ENCODE measurements at regions not wholly inside any gene's neighbourhood (a gene's known extent, or its start where the extent isn't known, plus 50 kb on each side); places are given as distances from the start of the nearest gene placed in this dataset.
"Not testable (repeated sequence)": the region's sequence is repeated elsewhere in the genome, so short reads cannot be mapped to it uniquely, and the experiment has no call there.

DNA sequence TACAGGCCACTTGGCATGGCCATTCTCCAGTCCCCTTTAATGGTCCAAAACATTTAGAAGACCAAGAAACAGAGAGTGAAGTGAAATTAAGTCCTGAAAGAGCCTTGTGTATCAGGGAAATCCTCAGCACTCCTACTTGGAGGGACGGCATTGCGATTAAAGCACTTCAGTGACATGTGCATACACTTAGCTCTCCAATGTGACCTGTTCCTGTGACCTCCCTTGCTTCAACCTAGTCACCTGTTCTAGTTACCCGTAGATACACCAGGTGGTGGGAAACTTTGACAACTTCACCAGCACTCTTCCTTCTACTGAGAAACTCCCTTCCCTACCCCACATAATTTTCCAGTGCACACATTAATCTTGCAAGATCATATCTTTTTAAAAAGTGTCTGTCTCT, 785.3 kb downstream of the TTLL7 start:
- not testable (repeated sequence) for H3K4me3 ChIP-seq (ENCODE audit: low read length in 3 of 3); H3K27ac ChIP-seq (ENCODE audit: low read depth, low read length); H3K9ac ChIP-seq (ENCODE audit: low read depth in 1 of 3, low read length in 3 of 3); H3K27me3 ChIP-seq (ENCODE audit: control insufficient read depth in 3 of 3, insufficient read depth in 3 of 3, low read length in 3 of 3); H3K36me3 ChIP-seq (ENCODE audit: control insufficient read depth in 3 of 3, insufficient read depth in 3 of 3, low read length in 3 of 3); H3K4me1 ChIP-seq (ENCODE audit: control insufficient read depth in 3 of 3, insufficient read depth in 3 of 3, low read length in 3 of 3); H3K9me3 ChIP-seq (ENCODE audit: control insufficient read depth in 3 of 3, low read length in 3 of 3)

- H3K9me3 ChIP-seq (ENCODE audit: control insufficient read depth in 3 of 3, low read length in 3 of 3); H3K9ac ChIP-seq (ENCODE audit: low read depth in 1 of 3, low read length in 3 of 3); H3K4me3 ChIP-seq (ENCODE audit: low read length in 3 of 3); H3K27me3 ChIP-seq (ENCODE audit: control insufficient read depth in 3 of 3, insufficient read depth in 3 of 3, low read length in 3 of 3); H3K27ac ChIP-seq (ENCODE audit: low read depth, low read length); H3K36me3 ChIP-seq (ENCODE audit: control insufficient read depth in 3 of 3, insufficient read depth in 3 of 3, low read length in 3 of 3); H3K4me1 ChIP-seq (ENCODE audit: control insufficient read depth in 3 of 3, insufficient read depth in 3 of 3, low read length in 3 of 3): not testable (repeated sequence)
Observed at GRCh38 chr1:83212033-83212432, 786.9 kb downstream of the TTLL7 start.

GRCh38 chr1:83208540-83208939, 790.4 kb downstream of the TTLL7 start:
- not testable (repeated sequence) for H3K36me3 ChIP-seq (ENCODE audit: control insufficient read depth in 3 of 3, insufficient read depth in 3 of 3, low read length in 3 of 3)

GRCh38 chr1:83194610-83195009, 804.3 kb downstream of the TTLL7 start:
- H3K9me3 ChIP-seq (ENCODE audit: control insufficient read depth in 3 of 3, low read length in 3 of 3); H3K36me3 ChIP-seq (ENCODE audit: control insufficient read depth in 3 of 3, insufficient read depth in 3 of 3, low read length in 3 of 3); H3K4me3 ChIP-seq (ENCODE audit: low read length in 3 of 3); H3K27ac ChIP-seq (ENCODE audit: low read depth, low read length); H3K9ac ChIP-seq (ENCODE audit: low read depth in 1 of 3, low read length in 3 of 3); H3K4me1 ChIP-seq (ENCODE audit: control insufficient read depth in 3 of 3, insufficient read depth in 3 of 3, low read length in 3 of 3); H3K27me3 ChIP-seq (ENCODE audit: control insufficient read depth in 3 of 3, insufficient read depth in 3 of 3, low read length in 3 of 3): not testable (repeated sequence)

More at GRCh38 chr1:83208540-83208939, 790.4 kb downstream of the TTLL7 start:
- H3K27me3 ChIP-seq (ENCODE audit: control insufficient read depth in 3 of 3, insufficient read depth in 3 of 3, low read length in 3 of 3); H3K9me3 ChIP-seq (ENCODE audit: control insufficient read depth in 3 of 3, low read length in 3 of 3); H3K27ac ChIP-seq (ENCODE audit: low read depth, low read length); H3K4me3 ChIP-seq (ENCODE audit: low read length in 3 of 3); H3K4me1 ChIP-seq (ENCODE audit: control insufficient read depth in 3 of 3, insufficient read depth in 3 of 3, low read length in 3 of 3); H3K9ac ChIP-seq (ENCODE audit: low read depth in 1 of 3, low read length in 3 of 3): not testable (repeated sequence)

- not testable (repeated sequence) for H3K36me3 ChIP-seq (ENCODE audit: control insufficient read depth in 3 of 3, insufficient read depth in 3 of 3, low read length in 3 of 3); H3K4me1 ChIP-seq (ENCODE audit: control insufficient read depth in 3 of 3, insufficient read depth in 3 of 3, low read length in 3 of 3); H3K9me3 ChIP-seq (ENCODE audit: control insufficient read depth in 3 of 3, low read length in 3 of 3); H3K27ac ChIP-seq (ENCODE audit: low read depth, low read length); H3K4me3 ChIP-seq (ENCODE audit: low read length in 3 of 3); H3K9ac ChIP-seq (ENCODE audit: low read depth in 1 of 3, low read length in 3 of 3); H3K27me3 ChIP-seq (ENCODE audit: control insufficient read depth in 3 of 3, insufficient read depth in 3 of 3, low read length in 3 of 3)
Observed at GRCh38 chr1:83182033-83182728, 816.8 kb downstream of the TTLL7 start.

DNA sequence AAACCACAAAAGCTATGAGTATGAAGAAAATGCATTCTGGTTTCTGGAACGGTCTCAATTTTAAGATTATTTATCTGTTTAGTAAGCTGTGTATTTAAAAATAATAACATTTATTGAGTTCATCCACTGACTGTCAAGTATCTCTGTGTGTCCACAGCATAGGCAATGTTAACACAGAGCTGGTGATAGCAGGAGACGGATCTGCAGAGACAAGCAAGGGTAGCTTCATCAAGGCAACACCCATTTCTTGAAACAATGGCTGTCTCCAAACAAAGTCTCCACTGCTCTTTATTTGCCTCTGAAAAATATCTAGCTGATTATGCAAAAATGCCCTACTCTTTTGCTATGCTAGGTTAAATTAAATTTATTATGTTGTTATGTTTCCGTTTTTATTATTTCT, 818.3 kb downstream of the TTLL7 start:
- not testable (repeated sequence) for H3K9me3 ChIP-seq (ENCODE audit: control insufficient read depth in 3 of 3, low read length in 3 of 3); H3K27ac ChIP-seq (ENCODE audit: low read depth, low read length); H3K9ac ChIP-seq (ENCODE audit: low read depth in 1 of 3, low read length in 3 of 3); H3K27me3 ChIP-seq (ENCODE audit: control insufficient read depth in 3 of 3, insufficient read depth in 3 of 3, low read length in 3 of 3); H3K4me1 ChIP-seq (ENCODE audit: control insufficient read depth in 3 of 3, insufficient read depth in 3 of 3, low read length in 3 of 3); H3K36me3 ChIP-seq (ENCODE audit: control insufficient read depth in 3 of 3, insufficient read depth in 3 of 3, low read length in 3 of 3); H3K4me3 ChIP-seq (ENCODE audit: low read length in 3 of 3)

GRCh38 chr1:83167634-83168033, 831.3 kb downstream of the TTLL7 start:
- H3K9me3 ChIP-seq (ENCODE audit: control insufficient read depth in 3 of 3, low read length in 3 of 3); H3K4me1 ChIP-seq (ENCODE audit: control insufficient read depth in 3 of 3, insufficient read depth in 3 of 3, low read length in 3 of 3); H3K36me3 ChIP-seq (ENCODE audit: control insufficient read depth in 3 of 3, insufficient read depth in 3 of 3, low read length in 3 of 3); H3K27me3 ChIP-seq (ENCODE audit: control insufficient read depth in 3 of 3, insufficient read depth in 3 of 3, low read length in 3 of 3); H3K27ac ChIP-seq (ENCODE audit: low read depth, low read length); H3K4me3 ChIP-seq (ENCODE audit: low read length in 3 of 3); H3K9ac ChIP-seq (ENCODE audit: low read depth in 1 of 3, low read length in 3 of 3): not testable (repeated sequence)

DNA sequence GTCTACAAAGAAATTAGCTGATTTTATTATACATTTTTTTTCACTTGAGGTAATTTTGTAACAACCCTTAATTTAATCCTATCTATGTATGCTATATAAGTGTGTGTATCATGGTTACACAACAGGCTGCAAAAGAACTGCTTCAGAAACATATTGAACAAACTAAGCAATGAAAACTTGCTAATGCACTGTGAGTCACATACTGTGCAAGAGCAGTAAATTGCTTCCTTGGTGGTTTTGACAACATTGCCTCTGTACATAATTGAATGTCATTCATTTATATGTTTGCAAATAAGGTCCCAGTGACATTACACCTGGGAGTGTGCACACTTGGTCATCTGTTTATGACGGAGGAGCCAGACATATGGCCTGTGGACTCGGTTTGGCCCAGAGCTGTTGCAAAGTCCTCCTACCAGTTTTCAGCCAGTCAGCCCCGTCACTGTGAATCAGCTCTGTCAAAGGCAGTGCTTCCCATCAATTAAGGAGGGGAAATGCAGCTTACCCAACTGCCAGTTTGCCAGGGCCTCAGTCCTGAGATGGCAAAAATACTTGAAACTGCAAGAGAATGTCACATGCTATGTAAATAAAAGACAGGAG, 835.0 kb downstream of the TTLL7 start:
- H3K4me3 ChIP-seq (ENCODE audit: low read length in 3 of 3); H3K27ac ChIP-seq (ENCODE audit: low read depth, low read length); H3K4me1 ChIP-seq (ENCODE audit: control insufficient read depth in 3 of 3, insufficient read depth in 3 of 3, low read length in 3 of 3); H3K9me3 ChIP-seq (ENCODE audit: control insufficient read depth in 3 of 3, low read length in 3 of 3); H3K27me3 ChIP-seq (ENCODE audit: control insufficient read depth in 3 of 3, insufficient read depth in 3 of 3, low read length in 3 of 3); H3K36me3 ChIP-seq (ENCODE audit: control insufficient read depth in 3 of 3, insufficient read depth in 3 of 3, low read length in 3 of 3); H3K9ac ChIP-seq (ENCODE audit: low read depth in 1 of 3, low read length in 3 of 3): not testable (repeated sequence)

DNA sequence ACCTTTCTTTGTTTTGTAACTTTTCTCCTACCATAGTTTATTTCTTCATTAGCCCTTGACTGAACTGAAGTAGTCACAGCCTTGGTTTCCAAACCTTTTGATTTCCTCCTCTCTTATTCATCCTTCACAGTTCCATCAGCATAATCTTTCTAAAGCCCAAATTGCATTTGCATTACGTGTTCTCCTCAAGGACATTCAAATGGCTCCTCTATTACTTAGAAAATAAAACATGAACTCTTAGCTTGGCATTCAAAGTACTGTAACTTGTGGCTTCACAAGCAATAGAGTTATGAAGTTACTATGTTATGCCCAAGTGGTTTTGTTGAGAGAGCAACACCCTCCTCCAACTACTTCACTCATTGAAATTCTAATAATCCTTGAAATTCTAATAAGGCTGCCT, 840.0 kb downstream of the TTLL7 start:
- H3K4me1 ChIP-seq (ENCODE audit: control insufficient read depth in 3 of 3, insufficient read depth in 3 of 3, low read length in 3 of 3); H3K4me3 ChIP-seq (ENCODE audit: low read length in 3 of 3); H3K9ac ChIP-seq (ENCODE audit: low read depth in 1 of 3, low read length in 3 of 3); H3K27ac ChIP-seq (ENCODE audit: low read depth, low read length); H3K36me3 ChIP-seq (ENCODE audit: control insufficient read depth in 3 of 3, insufficient read depth in 3 of 3, low read length in 3 of 3); H3K9me3 ChIP-seq (ENCODE audit: control insufficient read depth in 3 of 3, low read length in 3 of 3); H3K27me3 ChIP-seq (ENCODE audit: control insufficient read depth in 3 of 3, insufficient read depth in 3 of 3, low read length in 3 of 3): not testable (repeated sequence)

- H3K4me1 ChIP-seq (ENCODE audit: control insufficient read depth in 3 of 3, insufficient read depth in 3 of 3, low read length in 3 of 3); H3K27me3 ChIP-seq (ENCODE audit: control insufficient read depth in 3 of 3, insufficient read depth in 3 of 3, low read length in 3 of 3); H3K36me3 ChIP-seq (ENCODE audit: control insufficient read depth in 3 of 3, insufficient read depth in 3 of 3, low read length in 3 of 3); H3K9ac ChIP-seq (ENCODE audit: low read depth in 1 of 3, low read length in 3 of 3); H3K4me3 ChIP-seq (ENCODE audit: low read length in 3 of 3); H3K27ac ChIP-seq (ENCODE audit: low read depth, low read length); H3K9me3 ChIP-seq (ENCODE audit: control insufficient read depth in 3 of 3, low read length in 3 of 3): not testable (repeated sequence)
Observed at GRCh38 chr1:83154306-83154705, 844.6 kb downstream of the TTLL7 start.

Data from skeletal muscle tissue (tissue), 3 donors.